ENCODE measurements at regions not wholly inside any gene's neighbourhood (a gene's known extent, or its start where the extent isn't known, plus 50 kb on each side); places are given as distances from the start of the nearest gene placed in this dataset.
"Not testable (repeated sequence)": the region's sequence is repeated elsewhere in the genome, so short reads cannot be mapped to it uniquely, and the experiment has no call there.

- Histone ChIP-seq H3K9me3 (ENCODE audit: control insufficient read depth in 2 of 2, insufficient read depth in 1 of 2, low read depth in 1 of 2, low read length in 1 of 2) (peaks cover 0 to 4% of the 10 kb centered on the region in 2 donors), H3K27ac (ENCODE audit: low read depth in 1 of 3, low read length in 2 of 3) (no peak overlapping the region), H3K27me3 (ENCODE audit: control insufficient read depth in 3 of 3, insufficient read depth in 3 of 3, low read length in 3 of 3) (no peaks in the 10 kb centered on the region), H3K36me3 (ENCODE audit: control insufficient read depth in 3 of 3, insufficient read depth in 2 of 3, low read depth in 1 of 3, low read length in 3 of 3) (no peaks in the 10 kb centered on the region), H3K4me1 (ENCODE audit: control insufficient read depth in 3 of 3, insufficient read depth in 2 of 3, low read depth in 1 of 3, low read length in 2 of 3) (no peaks in the 10 kb centered on the region), H3K4me3 (ENCODE audit: low read depth in 1 of 3, low read length in 3 of 3) (no peak overlapping the region)
- no peak for DNase-seq
- WGBS, 3 donors: 77 to 82% (median 81%) methylated on average over 7 of the region's 7 CpGs
- no peak for FAIRE-seq
Measured at GRCh38 chr6:176766-177165, 115.5 kb upstream of the DUSP22 start.

- FAIRE-seq (no peak), DNase-seq (no peak)
- Histone ChIP-seq H3K4me3 (ENCODE audit: low read depth in 1 of 3, low read length in 3 of 3) (no peak overlapping the region), H3K4me1 (ENCODE audit: control insufficient read depth in 3 of 3, insufficient read depth in 2 of 3, low read depth in 1 of 3, low read length in 2 of 3) (no peaks in the 10 kb centered on the region), H3K27ac (ENCODE audit: low read depth in 1 of 3, low read length in 2 of 3) (no peak overlapping the region), H3K36me3 (ENCODE audit: control insufficient read depth in 3 of 3, insufficient read depth in 2 of 3, low read depth in 1 of 3, low read length in 3 of 3) (no peaks in the 10 kb centered on the region), H3K27me3 (ENCODE audit: control insufficient read depth in 3 of 3, insufficient read depth in 3 of 3, low read length in 3 of 3) (no peaks in the 10 kb centered on the region), H3K9me3 (ENCODE audit: control insufficient read depth in 2 of 2, insufficient read depth in 1 of 2, low read depth in 1 of 2, low read length in 1 of 2) (peaks cover 0 to 4% of the 10 kb centered on the region in 2 donors)
- 89 to 94% (median 92%) methylated on average over 11 of the region's 11 CpGs for WGBS, 3 donors
Measured at GRCh38 chr6:178119-178518, 114.2 kb upstream of the DUSP22 start.

GRCh38 chr6:178929-179328 is 113.4 kb upstream of the DUSP22 start:
- H3K27ac ChIP-seq (ENCODE audit: low read depth in 1 of 3, low read length in 2 of 3); FAIRE-seq; DNase-seq; H3K9me3 ChIP-seq (ENCODE audit: control insufficient read depth in 2 of 2, insufficient read depth in 1 of 2, low read depth in 1 of 2, low read length in 1 of 2); H3K4me1 ChIP-seq (ENCODE audit: control insufficient read depth in 3 of 3, insufficient read depth in 2 of 3, low read depth in 1 of 3, low read length in 2 of 3); H3K27me3 ChIP-seq (ENCODE audit: control insufficient read depth in 3 of 3, insufficient read depth in 3 of 3, low read length in 3 of 3); H3K36me3 ChIP-seq (ENCODE audit: control insufficient read depth in 3 of 3, insufficient read depth in 2 of 3, low read depth in 1 of 3, low read length in 3 of 3); H3K4me3 ChIP-seq (ENCODE audit: low read depth in 1 of 3, low read length in 3 of 3): not testable (repeated sequence)
- WGBS, 3 donors: 90 to 92% (median 92%) methylated on average over 5 of the region's 5 CpGs

DNA sequence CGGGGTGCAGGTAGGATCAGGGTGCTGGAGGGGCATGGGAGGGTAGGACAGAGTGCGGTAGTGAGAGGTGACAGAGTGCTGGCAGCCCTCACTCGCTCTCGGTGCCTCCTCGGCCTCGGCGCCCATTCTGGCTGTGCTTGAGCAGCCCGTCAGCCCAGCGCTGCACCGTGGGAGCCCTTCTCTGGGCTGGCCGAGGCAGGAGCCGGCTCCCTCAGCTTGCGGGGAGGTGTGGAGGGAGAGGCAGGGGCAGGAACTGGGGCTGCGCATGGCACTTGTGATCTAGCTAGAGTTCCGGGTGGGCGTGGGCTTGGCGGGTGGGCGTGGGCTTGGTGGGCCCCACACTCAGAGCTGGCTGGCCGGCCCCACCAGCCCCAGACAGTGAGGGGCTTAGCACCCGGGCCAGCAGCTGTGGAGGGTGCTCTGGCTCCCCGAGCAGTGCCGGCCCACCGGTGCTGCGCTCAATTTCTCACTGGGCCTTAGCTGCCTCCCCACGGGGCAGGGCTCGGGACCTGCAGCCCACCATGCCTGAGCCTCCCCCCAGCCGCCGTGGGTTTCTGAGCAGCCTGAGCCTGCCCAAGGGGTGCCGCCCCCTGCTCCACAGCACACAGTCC is 112.8 kb upstream of the DUSP22 start:
- FAIRE-seq (no peak), DNase-seq (no peak)
- H3K4me1 ChIP-seq (ENCODE audit: control insufficient read depth in 3 of 3, insufficient read depth in 2 of 3, low read depth in 1 of 3, low read length in 2 of 3): no peaks in the 10 kb centered on the region
- peaks cover 0 to 4% of the 10 kb centered on the region in 2 donors for H3K9me3 ChIP-seq (ENCODE audit: control insufficient read depth in 2 of 2, insufficient read depth in 1 of 2, low read depth in 1 of 2, low read length in 1 of 2)
- no peak overlapping the region for H3K27ac ChIP-seq (ENCODE audit: low read depth in 1 of 3, low read length in 2 of 3)
- H3K4me3 ChIP-seq (ENCODE audit: low read depth in 1 of 3, low read length in 3 of 3): no peak overlapping the region
- H3K27me3 ChIP-seq (ENCODE audit: control insufficient read depth in 3 of 3, insufficient read depth in 3 of 3, low read length in 3 of 3): no peaks in the 10 kb centered on the region
- 95 to 96% (median 95%) methylated on average over 27 to 29 of the region's 29 CpGs for WGBS, 3 donors
- H3K36me3 ChIP-seq (ENCODE audit: control insufficient read depth in 3 of 3, insufficient read depth in 2 of 3, low read depth in 1 of 3, low read length in 3 of 3): no peaks in the 10 kb centered on the region

- H3K27me3 ChIP-seq (ENCODE audit: control insufficient read depth in 3 of 3, insufficient read depth in 3 of 3, low read length in 3 of 3); H3K27ac ChIP-seq (ENCODE audit: low read depth in 1 of 3, low read length in 2 of 3); DNase-seq; H3K9me3 ChIP-seq (ENCODE audit: control insufficient read depth in 2 of 2, insufficient read depth in 1 of 2, low read depth in 1 of 2, low read length in 1 of 2); H3K4me1 ChIP-seq (ENCODE audit: control insufficient read depth in 3 of 3, insufficient read depth in 2 of 3, low read depth in 1 of 3, low read length in 2 of 3); FAIRE-seq; H3K4me3 ChIP-seq (ENCODE audit: low read depth in 1 of 3, low read length in 3 of 3); H3K36me3 ChIP-seq (ENCODE audit: control insufficient read depth in 3 of 3, insufficient read depth in 2 of 3, low read depth in 1 of 3, low read length in 3 of 3): not testable (repeated sequence)
- 71 to 81% (median 76%) methylated on average over 13 of the region's 13 CpGs for WGBS, 3 donors
Measured at GRCh38 chr6:180091-180694, 112.1 kb upstream of the DUSP22 start.

DNA sequence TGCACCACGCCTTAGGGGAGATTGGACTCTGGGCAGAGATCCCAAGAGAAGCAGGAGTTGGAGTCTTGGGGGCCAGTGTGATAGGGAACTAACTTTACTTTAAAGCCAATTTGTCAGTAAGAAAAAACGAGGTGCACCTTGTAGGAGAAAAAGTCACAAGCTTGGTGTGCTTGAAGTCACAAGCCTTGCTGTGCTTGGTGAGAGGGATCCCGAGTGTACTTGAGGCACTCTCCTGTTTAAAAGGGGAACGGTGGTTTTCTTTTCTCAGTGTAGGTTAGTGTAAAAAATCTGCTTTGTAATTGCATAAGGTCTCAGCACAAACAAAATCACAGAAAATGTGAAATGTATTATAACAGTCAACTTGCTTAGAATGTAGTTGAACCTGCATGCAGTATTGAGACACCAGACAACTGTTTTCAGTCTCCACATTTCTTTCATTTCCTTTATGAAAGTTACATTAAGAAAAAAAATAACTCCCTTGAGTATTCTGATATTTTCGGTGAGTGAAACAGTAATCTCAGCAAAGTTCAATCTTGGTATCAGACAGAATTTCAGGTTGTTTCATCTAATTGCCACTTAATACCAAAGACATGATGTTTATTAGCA is 111.1 kb upstream of the DUSP22 start:
- peaks cover 0 to 4% of the 10 kb centered on the region in 2 donors for H3K9me3 ChIP-seq (ENCODE audit: control insufficient read depth in 2 of 2, insufficient read depth in 1 of 2, low read depth in 1 of 2, low read length in 1 of 2)
- H3K4me3 ChIP-seq (ENCODE audit: low read depth in 1 of 3, low read length in 3 of 3): no peak overlapping the region
- no peaks in the 10 kb centered on the region for H3K4me1 ChIP-seq (ENCODE audit: control insufficient read depth in 3 of 3, insufficient read depth in 2 of 3, low read depth in 1 of 3, low read length in 2 of 3)
- H3K36me3 ChIP-seq (ENCODE audit: control insufficient read depth in 3 of 3, insufficient read depth in 2 of 3, low read depth in 1 of 3, low read length in 3 of 3): no peaks in the 10 kb centered on the region
- DNase-seq (no peak), FAIRE-seq (no peak)
- H3K27ac ChIP-seq (ENCODE audit: low read depth in 1 of 3, low read length in 2 of 3): no peak overlapping the region
- WGBS, 3 donors: 46 to 52% (median 49%) methylated on average over 5 of the region's 5 CpGs
- no peaks in the 10 kb centered on the region for H3K27me3 ChIP-seq (ENCODE audit: control insufficient read depth in 3 of 3, insufficient read depth in 3 of 3, low read length in 3 of 3)

- 73 to 85% (median 80%) methylated on average over 2 of the region's 2 CpGs for WGBS, 3 donors
- H3K4me1 ChIP-seq (ENCODE audit: control insufficient read depth in 3 of 3, insufficient read depth in 2 of 3, low read depth in 1 of 3, low read length in 2 of 3): no peaks in the 10 kb centered on the region
- peaks cover 0 to 2% of the 10 kb centered on the region in 2 donors for H3K9me3 ChIP-seq (ENCODE audit: control insufficient read depth in 2 of 2, insufficient read depth in 1 of 2, low read depth in 1 of 2, low read length in 1 of 2)
- no peaks in the 10 kb centered on the region for H3K27me3 ChIP-seq (ENCODE audit: control insufficient read depth in 3 of 3, insufficient read depth in 3 of 3, low read length in 3 of 3)
- H3K4me3 ChIP-seq (ENCODE audit: low read depth in 1 of 3, low read length in 3 of 3): no peak overlapping the region
- DNase-seq (no peak), FAIRE-seq (no peak)
- no peaks in the 10 kb centered on the region for H3K36me3 ChIP-seq (ENCODE audit: control insufficient read depth in 3 of 3, insufficient read depth in 2 of 3, low read depth in 1 of 3, low read length in 3 of 3)
- H3K27ac ChIP-seq (ENCODE audit: low read depth in 1 of 3, low read length in 2 of 3): no peak overlapping the region
Measured at GRCh38 chr6:183668-184067, 108.6 kb upstream of the DUSP22 start.

- H3K27me3 ChIP-seq (ENCODE audit: control insufficient read depth in 3 of 3, insufficient read depth in 3 of 3, low read length in 3 of 3): no peaks in the 10 kb centered on the region
- H3K36me3 ChIP-seq (ENCODE audit: control insufficient read depth in 3 of 3, insufficient read depth in 2 of 3, low read depth in 1 of 3, low read length in 3 of 3): no peaks in the 10 kb centered on the region
- H3K4me1 ChIP-seq (ENCODE audit: control insufficient read depth in 3 of 3, insufficient read depth in 2 of 3, low read depth in 1 of 3, low read length in 2 of 3): no peaks in the 10 kb centered on the region
- no peak for FAIRE-seq
- peaks cover 0 to under 1% of the 10 kb centered on the region in 2 donors for H3K9me3 ChIP-seq (ENCODE audit: control insufficient read depth in 2 of 2, insufficient read depth in 1 of 2, low read depth in 1 of 2, low read length in 1 of 2)
- 75 to 82% (median 81%) methylated on average over 7 of the region's 7 CpGs for WGBS, 3 donors
- H3K4me3 ChIP-seq (ENCODE audit: low read depth in 1 of 3, low read length in 3 of 3): no peak overlapping the region
- DNase-seq: no peak
- H3K27ac ChIP-seq (ENCODE audit: low read depth in 1 of 3, low read length in 2 of 3): no peak overlapping the region
Measured at GRCh38 chr6:184161-184700, 108.1 kb upstream of the DUSP22 start.
